ENCODE measurements at regions not wholly inside any gene's neighbourhood (a gene's known extent, or its start where the extent isn't known, plus 50 kb on each side); places are given as distances from the start of the nearest gene placed in this dataset.
"Not testable (repeated sequence)": the region's sequence is repeated elsewhere in the genome, so short reads cannot be mapped to it uniquely, and the experiment has no call there.

DNA sequence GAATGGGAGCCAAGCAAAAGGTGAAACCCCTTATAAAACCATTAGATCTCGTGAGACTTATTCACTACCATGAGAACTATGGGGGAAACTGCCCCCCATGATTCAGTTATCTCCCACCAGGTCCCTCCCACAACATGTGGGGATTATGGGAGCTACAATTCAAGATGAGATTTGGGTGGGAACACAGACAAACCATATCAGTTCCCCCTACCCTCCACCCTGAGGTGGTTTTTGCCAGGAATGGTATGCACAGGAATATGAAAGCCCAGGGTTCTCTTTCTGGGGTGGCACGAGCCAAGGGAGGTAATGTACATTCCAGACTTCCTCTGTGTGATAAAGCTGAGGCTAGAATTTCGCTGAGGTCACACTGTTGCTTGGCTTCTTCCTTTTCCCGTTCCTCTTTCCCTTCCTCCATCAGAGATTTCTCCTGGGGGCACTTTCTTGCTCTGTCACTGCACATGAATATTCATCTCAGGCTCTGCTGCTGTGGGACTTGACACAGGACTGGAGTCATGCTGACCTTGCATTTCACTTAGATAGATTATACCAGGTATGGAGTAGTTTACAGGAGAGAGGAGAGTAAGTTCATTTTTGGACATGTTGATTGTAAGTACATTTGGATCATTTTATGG is 347.0 kb upstream of the MTPN start:
- FAIRE-seq, result no peak

DNA sequence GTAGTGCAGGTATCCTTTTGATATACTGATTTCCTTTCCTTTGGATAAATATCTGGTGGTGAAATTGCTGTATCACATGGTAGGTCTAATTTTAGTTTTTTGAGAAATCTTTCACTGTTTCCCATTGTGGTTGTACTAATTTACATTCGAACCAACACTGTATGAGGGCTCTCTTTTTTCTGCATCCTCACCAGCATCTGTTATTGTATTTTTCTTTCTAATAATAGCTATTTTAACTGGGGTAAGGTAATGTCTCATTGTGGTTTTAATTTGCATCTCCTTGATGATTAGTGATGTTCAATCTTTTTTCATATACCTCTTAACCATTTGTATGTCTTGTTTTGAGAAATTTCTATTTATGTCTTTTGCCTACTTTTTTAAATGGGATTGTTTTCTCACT is 335.4 kb upstream of the MTPN start:
- FAIRE-seq, result no peak

DNA sequence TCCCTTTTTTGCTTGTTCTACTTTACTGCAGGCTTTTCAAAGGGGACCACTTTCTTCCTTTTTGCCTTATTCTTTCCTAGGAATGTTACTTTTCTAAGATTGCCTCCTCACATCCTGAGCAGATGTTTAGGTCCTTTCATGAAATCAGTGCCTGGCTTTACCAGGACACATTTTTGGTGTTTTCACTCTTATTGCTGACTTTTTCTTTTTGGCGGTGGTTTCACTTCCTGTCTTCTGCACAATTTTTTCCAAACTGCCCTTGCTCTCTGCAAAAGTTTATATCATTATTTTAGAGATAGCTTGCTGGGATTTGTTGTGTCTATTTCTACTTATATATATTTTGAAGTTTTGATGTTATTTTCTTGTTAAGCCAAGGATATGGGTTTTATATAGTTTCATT is 332.2 kb upstream of the MTPN start:
- FAIRE-seq, result no peak

DNA sequence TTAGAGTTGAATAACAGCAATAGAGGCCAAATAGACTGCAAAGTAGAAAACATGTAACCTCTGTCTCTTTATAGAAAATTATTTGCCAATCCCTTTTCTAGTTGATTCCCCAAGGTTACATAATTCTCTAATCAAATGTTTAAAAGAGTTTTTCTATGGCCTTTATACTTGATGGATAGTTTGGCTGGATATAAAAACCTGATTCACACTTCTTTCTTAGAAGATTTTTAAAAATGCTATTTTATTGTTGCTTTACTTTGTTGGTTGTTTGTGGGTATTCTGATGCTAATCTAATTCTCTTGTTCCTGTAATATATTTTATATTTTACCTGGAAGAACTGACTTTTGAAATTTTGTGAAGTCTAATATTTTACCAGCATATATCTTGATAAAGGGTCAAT is 331.1 kb upstream of the MTPN start:
- no peak for FAIRE-seq

DNA sequence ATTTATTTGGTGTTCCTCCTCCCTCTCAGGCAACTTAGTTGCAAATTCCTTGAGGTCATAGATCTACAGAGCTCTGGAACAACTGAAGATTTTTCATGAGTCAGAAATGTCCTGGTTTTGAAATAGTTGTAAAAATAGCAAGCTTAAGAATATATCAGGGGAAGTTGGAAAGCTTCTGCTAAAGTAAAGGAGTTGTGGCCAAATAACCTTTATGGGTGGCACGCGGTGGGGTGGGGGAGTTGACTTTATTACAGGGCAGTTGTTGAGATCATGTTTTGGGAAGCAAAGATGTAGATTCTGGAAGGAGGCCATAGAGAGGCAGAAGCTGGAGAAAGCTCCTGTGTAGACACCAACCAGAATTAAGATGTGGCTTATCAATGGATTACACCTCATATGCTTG is 326.0 kb upstream of the MTPN start:
- FAIRE-seq, result no peak

GRCh38 chr7:136302049-136302448 is 324.9 kb upstream of the MTPN start:
- no peak for FAIRE-seq

- no peak for FAIRE-seq
Observed at GRCh38 chr7:136294977-136295376, 317.8 kb upstream of the MTPN start.

DNA sequence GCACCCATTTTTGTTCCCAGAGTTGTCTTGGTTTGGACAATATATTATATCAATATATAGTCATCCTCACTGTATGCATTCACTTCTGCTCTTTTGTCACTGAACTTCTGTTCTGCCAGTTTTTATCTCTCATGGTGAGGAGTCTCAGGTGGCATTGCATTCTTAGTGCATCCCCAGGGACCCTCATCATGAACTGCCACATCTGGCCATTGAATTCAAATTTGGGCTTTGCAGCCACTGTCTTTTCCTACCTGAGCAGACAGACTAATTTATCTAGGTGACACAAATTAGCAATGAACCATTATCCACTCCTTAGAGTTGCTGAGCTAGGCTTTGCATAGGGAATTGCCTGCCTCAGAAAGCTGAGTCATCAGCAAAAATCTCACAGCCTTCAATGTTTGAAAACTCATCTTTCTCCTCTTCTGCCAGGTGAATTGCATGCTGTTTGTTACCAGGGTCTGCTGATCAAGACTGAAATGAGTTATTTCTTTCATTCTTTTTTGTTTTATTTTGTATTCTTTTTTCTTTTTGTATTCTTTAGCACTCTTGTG is 316.8 kb upstream of the MTPN start:
- no peak for FAIRE-seq

GRCh38 chr7:136293272-136293671 is 316.1 kb upstream of the MTPN start:
- FAIRE-seq, result no peak

- no peak for FAIRE-seq
Observed at GRCh38 chr7:136292365-136292764, 315.2 kb upstream of the MTPN start.

DNA sequence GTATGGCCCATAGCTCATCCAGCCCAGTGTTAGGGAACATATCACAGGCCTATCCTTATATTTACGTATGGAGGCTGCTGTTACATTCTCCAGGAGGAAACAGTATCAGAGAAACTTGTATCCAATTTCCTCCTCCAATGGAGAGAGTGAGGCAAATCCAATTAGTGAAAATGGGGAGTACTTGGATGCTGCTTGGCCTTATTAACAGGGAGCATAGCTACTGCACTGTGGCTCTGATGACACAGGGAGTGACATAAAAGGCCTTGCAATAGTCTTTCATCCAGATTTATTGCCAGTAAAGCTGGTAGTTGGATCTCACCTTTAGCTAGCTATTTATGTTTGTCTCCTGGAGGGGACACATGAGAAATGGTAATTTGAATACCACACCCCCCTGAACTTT is 313.2 kb upstream of the MTPN start:
- FAIRE-seq, result no peak

- no peak for FAIRE-seq
Observed at GRCh38 chr7:136278057-136278456, 300.9 kb upstream of the MTPN start.

- no peak for FAIRE-seq
Observed at GRCh38 chr7:136275794-136276193, 298.6 kb upstream of the MTPN start.

GRCh38 chr7:136274636-136275345 is 297.6 kb upstream of the MTPN start:
- FAIRE-seq, result no peak

GRCh38 chr7:136272934-136273333 is 295.8 kb upstream of the MTPN start:
- FAIRE-seq, result no peak

- no peak for FAIRE-seq
Observed at GRCh38 chr7:136267822-136268221, 290.7 kb upstream of the MTPN start.

DNA sequence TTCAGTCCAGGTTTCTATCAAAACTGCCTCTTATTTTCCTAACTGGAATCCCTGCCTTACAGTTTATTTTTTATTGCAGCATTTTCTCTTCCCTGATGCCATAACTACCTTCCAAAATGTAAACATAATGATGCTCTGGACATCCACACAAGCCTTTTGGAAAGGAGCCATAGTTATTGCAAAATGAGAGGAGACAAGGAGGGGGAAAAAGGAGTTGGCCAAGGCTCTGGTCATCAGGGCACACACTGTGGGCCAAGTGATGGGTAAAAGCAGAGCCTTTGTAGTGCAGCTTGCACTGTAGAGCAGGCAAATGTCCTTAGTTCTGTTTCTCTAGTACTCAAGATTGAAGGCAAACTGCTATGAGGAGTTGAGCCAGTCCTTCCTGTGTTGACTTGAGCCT is 289.3 kb upstream of the MTPN start:
- FAIRE-seq, result no peak

DNA sequence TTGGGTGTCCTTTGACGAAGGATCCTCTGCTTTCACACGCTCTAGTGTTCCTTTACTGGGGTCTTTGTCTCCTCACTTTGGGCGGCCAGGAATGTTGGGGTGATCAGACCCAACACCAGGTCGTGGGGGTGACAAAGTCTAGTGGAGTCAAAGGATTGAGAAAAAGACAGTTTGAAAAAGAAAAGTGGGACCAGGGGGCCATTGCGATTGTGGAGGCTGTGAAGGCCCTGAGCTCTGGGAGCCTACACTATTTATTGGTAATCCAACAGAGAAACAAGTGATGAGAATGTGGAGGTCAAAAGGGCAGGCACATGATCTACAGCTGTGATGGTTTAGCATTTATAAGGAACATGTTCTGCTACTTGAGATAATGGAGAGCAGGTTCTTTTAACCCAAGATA is 287.1 kb upstream of the MTPN start:
- FAIRE-seq, result not testable (repeated sequence)

GRCh38 chr7:136263112-136263860 is 286.1 kb upstream of the MTPN start:
- not testable (repeated sequence) for FAIRE-seq

- FAIRE-seq, result not testable (repeated sequence)
Observed at GRCh38 chr7:136260591-136260990, 283.4 kb upstream of the MTPN start.

DNA sequence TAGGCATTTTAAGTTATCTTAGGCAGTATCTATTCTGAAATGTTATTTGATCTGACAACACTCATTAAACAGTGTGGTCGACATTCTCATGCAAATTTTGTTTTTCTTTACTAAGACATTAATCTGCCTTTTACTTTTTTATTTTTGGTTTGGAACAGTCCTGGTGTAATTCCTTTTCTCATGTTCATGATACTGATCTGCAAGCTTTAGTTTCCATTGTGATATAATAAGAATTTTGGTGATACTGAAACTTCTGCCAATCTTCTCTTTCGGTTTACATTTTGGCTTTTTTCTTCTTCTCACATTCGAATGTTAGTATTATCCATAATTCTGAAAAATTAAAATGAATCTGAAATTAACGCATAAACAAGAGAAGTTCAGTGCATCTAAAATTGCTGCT is 281.9 kb upstream of the MTPN start:
- no peak for FAIRE-seq

DNA sequence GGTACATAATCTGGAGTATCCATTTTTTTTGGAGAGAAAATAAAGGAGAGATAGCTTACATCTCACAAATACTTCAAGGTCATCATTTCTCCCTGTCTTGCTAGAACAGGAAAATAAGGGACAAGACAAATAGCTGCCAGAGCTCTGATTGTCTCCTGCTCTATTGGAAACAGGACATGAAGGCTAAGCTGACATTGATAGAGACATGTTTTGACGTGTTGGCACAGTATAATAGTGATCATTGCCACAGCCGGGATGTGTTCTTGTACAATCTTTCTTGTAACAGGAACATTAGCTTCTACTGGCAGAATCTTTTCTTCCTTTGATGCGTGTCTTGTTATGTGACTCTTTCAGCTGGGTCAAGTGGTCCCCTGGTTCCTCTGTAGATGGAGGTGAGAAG is 279.3 kb upstream of the MTPN start:
- no peak for FAIRE-seq

- no peak for FAIRE-seq
Observed at GRCh38 chr7:136254148-136254547, 277.0 kb upstream of the MTPN start.

DNA sequence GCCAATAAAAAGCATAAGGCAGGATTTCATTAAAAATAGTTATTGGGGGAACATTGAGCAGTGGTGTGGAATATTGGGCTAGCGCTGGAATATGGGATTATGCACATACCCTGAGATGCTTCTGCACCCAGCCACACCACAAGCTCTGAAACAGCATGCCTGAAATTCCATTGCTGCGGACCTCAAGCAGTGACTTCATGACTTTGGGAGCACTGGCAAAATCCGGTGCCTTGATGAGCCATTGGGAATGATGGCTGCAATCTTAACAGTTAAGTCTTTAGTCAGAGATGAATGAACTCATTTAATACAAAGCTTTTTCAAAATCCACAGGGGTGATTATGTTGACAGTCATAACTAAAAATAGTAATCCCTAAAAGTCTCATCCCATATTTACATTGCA is 274.7 kb upstream of the MTPN start:
- no peak for FAIRE-seq
